Stimulated activated naive CD8-positive, alpha-beta T cell treated with anti-CD3 and anti-CD28 coated beads, Interleukin-15, Interleukin-2, amounts not matched to agents 100 ng/mL and 50 ng/mL, for 24 hours (primary cell): ENCODE measurements at regions not wholly inside any gene's neighbourhood (a gene's known extent, or its start where the extent isn't known, plus 50 kb on each side); places are given as distances from the start of the nearest gene placed in this dataset.

Source experiments
- H3K27ac Mint-ChIP-seq: one replicate; pipeline ENCODE4 v1.8.0; 2021; ENCODE audit warnings: mild to moderate bottlenecking, mixed read lengths
- H3K27me3 Mint-ChIP-seq: one replicate; pipeline ENCODE4 v1.8.0; 2021; ENCODE audit warnings: mixed read lengths
- H3K36me3 Mint-ChIP-seq: one replicate; pipeline ENCODE4 v1.8.0; 2021; ENCODE audit warnings: low read depth, mixed read lengths
- H3K4me1 Mint-ChIP-seq: one replicate; pipeline ENCODE4 v1.8.0; 2021; ENCODE audit warnings: low read depth, mixed read lengths
- H3K4me3 Mint-ChIP-seq: one replicate; pipeline ENCODE4 v1.8.0; 2021; ENCODE audit warnings: mild to moderate bottlenecking, mixed read lengths
- H3K9me3 Mint-ChIP-seq: one replicate; pipeline ENCODE4 v1.8.0; 2021; ENCODE audit warnings: mixed read lengths

- Mint-ChIP-seq H3K9me3 (no peaks in the 10 kb centered on the region), H3K4me3 (no peak overlapping the region), H3K27me3 (no peaks in the 10 kb centered on the region), H3K36me3 (no peaks in the 10 kb centered on the region), H3K4me1 (no peaks in the 10 kb centered on the region), H3K27ac (no peak overlapping the region)
Observed at GRCh38 chr2:236855866-236856847, 229.5 kb upstream of the COPS8 start.

- no peaks in the 10 kb centered on the region for H3K27me3 Mint-ChIP-seq
Observed at GRCh38 chr2:236856848-236857235, 228.8 kb upstream of the COPS8 start.

GRCh38 chr2:236857246-236857645 is 228.4 kb upstream of the COPS8 start:
- no peaks in the 10 kb centered on the region for H3K9me3 Mint-ChIP-seq
- H3K4me1 Mint-ChIP-seq: no peaks in the 10 kb centered on the region
- H3K27me3 Mint-ChIP-seq: no peaks in the 10 kb centered on the region
- no peak overlapping the region for H3K27ac Mint-ChIP-seq
- no peaks in the 10 kb centered on the region for H3K36me3 Mint-ChIP-seq
- H3K4me3 Mint-ChIP-seq: no peak overlapping the region

More at GRCh38 chr2:236856848-236857235, 228.8 kb upstream of the COPS8 start:
- H3K36me3 Mint-ChIP-seq: no peaks in the 10 kb centered on the region
- no peak overlapping the region for H3K27ac Mint-ChIP-seq
- H3K4me1 Mint-ChIP-seq: no peaks in the 10 kb centered on the region
- H3K9me3 Mint-ChIP-seq: no peaks in the 10 kb centered on the region
- H3K4me3 Mint-ChIP-seq: no peak overlapping the region

- Mint-ChIP-seq H3K9me3 (no peaks in the 10 kb centered on the region), H3K27me3 (no peaks in the 10 kb centered on the region), H3K36me3 (no peaks in the 10 kb centered on the region), H3K4me3 (no peak overlapping the region), H3K4me1 (no peaks in the 10 kb centered on the region), H3K27ac (no peak overlapping the region)
Observed at GRCh38 chr2:236857781-236858180, 227.9 kb upstream of the COPS8 start.

- no peaks in the 10 kb centered on the region for H3K27me3 Mint-ChIP-seq
Observed at GRCh38 chr2:236858661-236859060, 227.0 kb upstream of the COPS8 start.

GRCh38 chr2:236859908-236860307 is 225.8 kb upstream of the COPS8 start:
- H3K36me3 Mint-ChIP-seq: no peaks in the 10 kb centered on the region
- no peak overlapping the region for H3K4me3 Mint-ChIP-seq
- H3K27me3 Mint-ChIP-seq: no peaks in the 10 kb centered on the region
- peaks cover 6% of the 10 kb centered on the region for H3K9me3 Mint-ChIP-seq
- no peaks in the 10 kb centered on the region for H3K4me1 Mint-ChIP-seq
- no peak overlapping the region for H3K27ac Mint-ChIP-seq

More at GRCh38 chr2:236858661-236859060, 227.0 kb upstream of the COPS8 start:
- no peaks in the 10 kb centered on the region for H3K9me3 Mint-ChIP-seq
- no peaks in the 10 kb centered on the region for H3K36me3 Mint-ChIP-seq
- no peak overlapping the region for H3K4me3 Mint-ChIP-seq
- H3K4me1 Mint-ChIP-seq: no peaks in the 10 kb centered on the region
- no peak overlapping the region for H3K27ac Mint-ChIP-seq

GRCh38 chr2:236861196-236861875 is 224.4 kb upstream of the COPS8 start:
- Mint-ChIP-seq H3K27ac (no peak overlapping the region), H3K9me3 (peaks cover 12% of the 10 kb centered on the region), H3K4me1 (no peaks in the 10 kb centered on the region), H3K4me3 (no peak overlapping the region), H3K36me3 (no peaks in the 10 kb centered on the region), H3K27me3 (no peaks in the 10 kb centered on the region)

GRCh38 chr2:236861944-236862343 is 223.7 kb upstream of the COPS8 start:
- H3K36me3 Mint-ChIP-seq: no peaks in the 10 kb centered on the region
- H3K9me3 Mint-ChIP-seq: peaks cover 12% of the 10 kb centered on the region
- H3K27me3 Mint-ChIP-seq: no peaks in the 10 kb centered on the region
- no peak overlapping the region for H3K27ac Mint-ChIP-seq
- no peaks in the 10 kb centered on the region for H3K4me1 Mint-ChIP-seq
- H3K4me3 Mint-ChIP-seq: no peak overlapping the region

- H3K4me1 Mint-ChIP-seq: no peaks in the 10 kb centered on the region
- H3K9me3 Mint-ChIP-seq: peaks cover 12% of the 10 kb centered on the region
- H3K4me3 Mint-ChIP-seq: no peak overlapping the region
Observed at GRCh38 chr2:236862526-236862925, 223.2 kb upstream of the COPS8 start.

GRCh38 chr2:236862961-236863728 is 222.5 kb upstream of the COPS8 start:
- Mint-ChIP-seq H3K27ac (no peak overlapping the region), H3K36me3 (no peaks in the 10 kb centered on the region), H3K27me3 (no peaks in the 10 kb centered on the region), H3K4me3 (no peak overlapping the region), H3K9me3 (peaks cover 12% of the 10 kb centered on the region), H3K4me1 (no peaks in the 10 kb centered on the region)

More at GRCh38 chr2:236862526-236862925, 223.2 kb upstream of the COPS8 start:
- H3K27me3 Mint-ChIP-seq: no peaks in the 10 kb centered on the region
- no peaks in the 10 kb centered on the region for H3K36me3 Mint-ChIP-seq
- no peak overlapping the region for H3K27ac Mint-ChIP-seq

- Mint-ChIP-seq H3K4me3 (no peak overlapping the region), H3K27ac (no peak overlapping the region), H3K9me3 (peaks cover 12% of the 10 kb centered on the region), H3K4me1 (no peaks in the 10 kb centered on the region), H3K36me3 (no peaks in the 10 kb centered on the region), H3K27me3 (no peaks in the 10 kb centered on the region)
Observed at GRCh38 chr2:236863729-236864126, 222.0 kb upstream of the COPS8 start.

- H3K27me3 Mint-ChIP-seq: no peaks in the 10 kb centered on the region
- H3K9me3 Mint-ChIP-seq: peaks cover 12% of the 10 kb centered on the region
- H3K27ac Mint-ChIP-seq: no peak overlapping the region
- no peaks in the 10 kb centered on the region for H3K4me1 Mint-ChIP-seq
- no peak overlapping the region for H3K4me3 Mint-ChIP-seq
- no peaks in the 10 kb centered on the region for H3K36me3 Mint-ChIP-seq
Observed at GRCh38 chr2:236865052-236865451, 220.6 kb upstream of the COPS8 start.

GRCh38 chr2:236866542-236867340 is 218.9 kb upstream of the COPS8 start:
- no peak overlapping the region for H3K27ac Mint-ChIP-seq
- peaks cover 12% of the 10 kb centered on the region for H3K9me3 Mint-ChIP-seq
- H3K4me3 Mint-ChIP-seq: no peak overlapping the region
- H3K27me3 Mint-ChIP-seq: no peaks in the 10 kb centered on the region
- H3K36me3 Mint-ChIP-seq: no peaks in the 10 kb centered on the region
- peaks cover 5% of the 10 kb centered on the region for H3K4me1 Mint-ChIP-seq
